Left hindlimb (tissue), 1 donor: ENCODE measurements at regions not wholly inside any gene's neighbourhood (a gene's known extent, or its start where the extent isn't known, plus 50 kb on each side); places are given as distances from the start of the nearest gene placed in this dataset.
"Not testable (repeated sequence)": the region's sequence is repeated elsewhere in the genome, so short reads cannot be mapped to it uniquely, and the experiment has no call there.

Experiments used
- DNase-seq: peaks from one replicate; pipeline ENCODE4 v3.0.0-alpha.2; 2018

- DNase-seq, result no peak
Observed at GRCh38 chr5:130427222-130427955, 523.1 kb downstream of the CHSY3 start.

DNA sequence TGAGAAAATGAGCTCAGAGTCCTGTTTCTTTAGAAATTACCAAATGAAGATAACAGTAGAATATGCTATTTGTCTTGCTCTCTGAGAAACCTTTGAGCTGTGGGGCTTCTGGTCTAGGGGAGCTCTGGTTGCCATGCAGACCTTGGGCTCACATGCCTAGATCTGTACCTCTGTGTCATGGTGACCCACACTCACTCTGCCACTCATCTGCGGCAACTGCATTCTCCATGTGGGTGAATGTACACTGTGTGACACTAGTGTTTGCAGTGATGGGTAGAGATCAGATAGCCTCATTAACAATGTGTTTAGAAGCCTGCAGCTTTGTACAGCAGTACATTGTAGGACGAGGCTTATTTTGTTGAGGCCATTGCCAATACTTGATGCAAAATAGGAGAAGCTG is 521.2 kb downstream of the CHSY3 start:
- no peak for DNase-seq

- no peak for DNase-seq
Observed at GRCh38 chr5:130424341-130424740, 520.1 kb downstream of the CHSY3 start.

GRCh38 chr5:130402906-130403305 is 498.6 kb downstream of the CHSY3 start:
- no peak for DNase-seq

GRCh38 chr5:130400091-130400490 is 495.8 kb downstream of the CHSY3 start:
- no peak for DNase-seq

DNA sequence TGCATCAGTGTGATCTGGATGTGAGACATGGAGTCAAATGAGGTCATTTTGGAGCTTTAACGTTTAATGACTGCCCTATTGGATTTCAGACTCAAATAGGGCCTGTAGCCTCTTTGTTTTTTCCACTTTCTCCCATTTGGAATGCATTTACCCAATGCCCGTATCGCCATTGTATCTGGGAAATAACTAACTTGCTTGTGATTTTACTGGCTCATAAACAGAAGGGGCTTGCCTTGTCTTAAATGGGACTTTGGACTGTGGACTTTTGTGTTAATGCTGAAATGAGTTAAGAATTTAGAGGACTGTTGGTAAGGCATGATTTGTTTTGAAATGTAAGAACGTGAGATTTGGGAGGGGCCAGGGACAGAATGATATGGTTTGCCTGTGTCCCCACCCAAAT is 494.6 kb downstream of the CHSY3 start:
- no peak for DNase-seq

DNA sequence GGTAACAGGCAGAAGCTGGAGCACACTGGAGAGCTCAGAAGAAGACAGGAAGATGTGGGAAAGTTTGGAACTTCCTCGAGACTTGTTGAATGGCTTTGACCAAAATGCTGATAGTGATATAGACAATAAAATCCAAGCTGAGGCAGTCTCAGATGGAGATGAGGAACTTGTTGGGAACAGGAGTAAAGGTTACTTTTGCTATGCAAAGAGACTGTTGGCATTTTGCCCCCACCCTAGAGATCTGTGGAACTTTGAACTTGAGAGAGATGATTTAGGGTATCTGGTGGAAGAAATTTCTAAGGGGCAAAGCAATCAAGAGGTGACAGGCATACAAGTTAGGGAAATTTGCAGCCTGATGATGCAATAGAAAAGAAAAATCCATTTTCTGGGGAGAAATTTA is 493.5 kb downstream of the CHSY3 start:
- not testable (repeated sequence) for DNase-seq

DNA sequence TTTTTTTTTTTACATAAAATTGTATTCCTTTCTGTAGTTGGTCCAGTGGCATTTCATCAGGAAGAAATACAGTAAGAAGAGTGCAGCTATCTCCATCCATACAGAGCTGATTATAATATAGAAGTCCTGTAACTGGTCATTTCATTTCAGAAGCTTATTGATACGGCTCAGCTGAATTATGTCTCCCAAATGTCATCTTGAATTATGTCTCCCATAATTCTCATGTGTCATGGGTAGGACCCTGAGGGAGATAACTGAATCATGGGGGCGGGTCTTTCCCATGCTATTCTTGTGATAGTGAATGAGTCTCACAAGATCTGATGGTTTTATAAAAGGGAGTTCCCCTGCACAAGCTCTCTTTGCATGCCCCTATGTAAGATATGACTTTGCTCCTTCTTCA is 492.9 kb downstream of the CHSY3 start:
- DNase-seq, result no peak

GRCh38 chr5:130391727-130392264 is 487.5 kb downstream of the CHSY3 start:
- DNase-seq, result not testable (repeated sequence)

DNA sequence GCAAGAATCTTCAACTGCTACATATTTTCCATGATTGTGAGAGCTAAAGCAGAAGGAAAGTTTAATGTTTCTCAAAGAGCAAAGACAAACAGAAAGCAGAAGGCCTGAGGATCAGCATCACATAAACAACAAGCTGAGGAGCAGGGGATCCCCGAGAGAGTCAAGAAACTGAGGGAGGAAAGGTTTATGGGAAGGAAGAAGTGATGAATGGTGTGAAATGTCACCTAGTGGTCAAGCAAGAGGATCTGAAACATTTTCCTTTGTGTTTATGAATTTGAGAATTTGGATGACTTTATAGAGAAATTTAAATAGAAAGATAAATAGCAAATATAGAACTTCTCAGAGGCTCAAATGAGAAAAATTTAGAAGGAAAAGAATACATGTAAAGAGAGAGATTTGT is 481.9 kb downstream of the CHSY3 start:
- no peak for DNase-seq

GRCh38 chr5:130385656-130386055 is 481.4 kb downstream of the CHSY3 start:
- no peak for DNase-seq

- no peak for DNase-seq
Observed at GRCh38 chr5:130365956-130366355, 461.7 kb downstream of the CHSY3 start.

DNA sequence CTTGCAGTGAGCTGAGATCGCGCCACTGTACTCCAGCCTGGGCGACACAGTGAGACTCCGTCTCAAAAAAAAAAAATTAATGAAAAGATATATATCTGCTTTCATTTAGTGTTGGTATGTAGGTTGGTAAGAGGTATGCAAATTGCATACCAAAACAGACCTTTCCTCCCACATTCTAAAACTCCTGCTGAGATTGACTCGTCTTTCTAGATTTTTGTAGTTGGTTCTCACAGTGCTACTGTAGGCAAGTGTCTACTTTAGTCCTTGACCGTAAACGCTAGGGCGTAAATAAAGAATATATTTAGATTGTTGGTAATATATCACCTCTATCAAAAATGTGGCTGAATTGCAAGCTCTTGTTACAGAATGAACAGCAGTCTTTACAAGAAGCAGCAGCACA is 445.9 kb downstream of the CHSY3 start:
- no peak for DNase-seq

DNA sequence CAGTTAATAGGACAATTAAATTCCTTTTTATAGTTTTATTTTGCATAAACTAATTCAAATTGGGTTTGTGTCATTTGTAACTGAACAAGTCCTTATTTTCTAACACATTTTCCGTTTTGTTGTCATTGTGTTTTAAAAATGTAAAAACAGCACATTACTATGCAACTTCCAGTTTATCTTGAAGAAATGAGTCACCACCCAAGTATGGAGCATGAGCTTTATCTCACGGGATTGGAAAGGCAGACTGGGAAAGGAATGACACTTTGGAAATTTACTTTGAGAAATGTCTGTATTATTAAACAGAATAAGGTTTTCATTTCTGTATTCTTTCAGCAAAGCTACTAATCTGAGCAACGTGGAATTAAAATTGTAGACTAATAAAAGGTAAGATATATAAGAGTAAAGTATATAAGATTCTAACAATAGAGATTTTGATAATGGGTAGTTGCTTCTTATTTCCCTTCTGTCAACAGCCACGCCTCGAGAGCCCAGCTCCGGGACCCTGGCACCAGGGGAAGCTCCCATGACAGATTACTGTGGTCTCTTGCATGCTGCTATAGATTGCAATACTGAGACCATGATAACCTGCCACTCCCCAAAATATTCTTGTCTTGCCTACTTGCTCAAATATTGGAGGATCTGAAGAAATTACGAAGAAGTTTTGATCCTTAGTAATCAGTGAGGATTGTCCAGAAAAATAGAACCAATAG is 433.1 kb downstream of the CHSY3 start:
- no peak for DNase-seq

DNA sequence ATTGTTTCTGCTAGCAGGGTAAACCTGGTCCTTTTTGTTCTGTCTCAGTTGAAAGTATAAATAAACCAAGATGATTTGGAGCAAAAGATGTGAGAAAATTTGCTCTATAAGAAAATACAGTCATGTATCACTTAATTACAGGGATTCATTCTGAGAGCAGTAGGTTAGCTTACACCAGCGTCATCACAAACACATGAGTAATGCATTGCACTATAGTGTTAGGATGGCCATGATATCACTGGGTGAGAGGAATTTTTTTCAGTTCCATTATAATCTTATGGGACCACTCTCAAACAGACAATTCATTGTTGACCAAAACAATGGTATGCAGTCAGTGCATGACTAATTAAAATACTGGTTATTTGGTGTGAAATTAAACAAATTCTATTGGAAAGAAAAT is 430.9 kb downstream of the CHSY3 start:
- DNase-seq, result no peak

- DNase-seq, result no peak
Observed at GRCh38 chr5:130333089-130333488, 428.8 kb downstream of the CHSY3 start.

- DNase-seq, result no peak
Observed at GRCh38 chr5:130331332-130331731, 427.1 kb downstream of the CHSY3 start.

DNA sequence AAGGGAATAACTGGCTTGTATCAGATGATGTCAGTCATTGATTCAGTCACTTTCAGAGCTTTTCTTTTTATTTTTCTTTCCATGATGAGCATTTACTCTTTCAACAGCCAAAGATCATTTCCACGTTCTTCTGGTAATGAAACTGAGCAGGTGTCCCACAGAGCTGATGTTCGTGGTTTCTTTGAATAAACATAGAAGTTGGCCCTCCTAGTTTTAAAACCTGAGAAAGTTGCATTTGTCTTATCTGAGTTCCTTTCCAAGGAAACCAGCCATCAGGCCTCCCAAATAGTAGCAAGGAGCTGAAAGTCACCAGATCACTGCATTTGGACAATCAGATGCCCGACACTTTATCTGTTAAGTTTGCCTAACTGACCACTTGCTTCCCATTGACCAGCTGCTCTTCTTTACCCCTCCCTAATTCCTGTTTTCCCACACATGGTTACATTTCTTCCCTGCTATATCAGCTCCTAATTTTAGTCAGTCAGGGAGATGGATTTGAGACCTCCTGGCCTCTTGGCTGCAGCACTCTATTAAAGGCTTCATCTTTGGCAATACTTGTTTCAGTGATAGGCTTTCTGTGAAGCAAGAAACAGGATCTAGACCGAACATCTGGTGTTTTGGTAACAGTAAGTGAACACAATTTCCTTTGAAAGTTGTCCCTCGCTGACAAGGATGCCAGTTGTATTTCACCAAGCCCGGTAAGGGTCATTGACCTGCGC is 420.8 kb downstream of the CHSY3 start:
- no peak for DNase-seq

DNA sequence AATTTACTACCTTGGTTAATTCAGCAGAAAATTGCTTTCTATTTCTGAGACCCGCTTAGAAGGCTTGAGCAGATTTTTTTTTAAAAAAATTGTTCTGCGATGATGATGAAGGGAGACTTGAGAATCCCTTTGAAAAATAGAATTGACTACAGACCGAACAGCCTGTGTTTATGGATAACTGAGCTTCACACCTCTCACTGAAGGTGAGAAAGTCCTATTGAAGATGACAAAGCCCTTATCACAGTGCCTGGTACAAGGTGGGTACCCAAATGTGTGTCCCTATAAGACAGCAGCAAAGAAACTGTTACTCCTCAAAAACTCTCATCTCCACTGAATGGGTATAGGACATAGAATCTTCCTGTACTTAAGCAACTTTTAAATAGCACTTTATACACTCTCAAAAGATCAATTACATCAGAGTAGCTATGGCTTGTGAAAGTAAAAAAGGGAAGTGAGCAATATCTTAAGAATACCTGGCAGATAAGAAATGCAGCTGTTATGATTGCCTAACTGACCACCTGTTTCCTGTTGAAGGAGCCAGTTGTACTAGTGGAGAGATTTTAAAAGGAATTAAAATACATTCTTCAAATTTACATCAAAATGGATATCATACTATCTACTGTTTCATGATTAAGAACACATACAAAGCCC is 419.7 kb downstream of the CHSY3 start:
- DNase-seq, result no peak

- DNase-seq, result no peak
Observed at GRCh38 chr5:130321931-130322330, 417.7 kb downstream of the CHSY3 start.

- DNase-seq, result no peak
Observed at GRCh38 chr5:130316971-130317680, 412.9 kb downstream of the CHSY3 start.

- DNase-seq, result no peak
Observed at GRCh38 chr5:130295235-130295634, 391.0 kb downstream of the CHSY3 start.
